ENCODE measurements at regions not wholly inside any gene's neighbourhood (a gene's known extent, or its start where the extent isn't known, plus 50 kb on each side); places are given as distances from the start of the nearest gene placed in this dataset.
"Not testable (repeated sequence)": the region's sequence is repeated elsewhere in the genome, so short reads cannot be mapped to it uniquely, and the experiment has no call there.

DNA sequence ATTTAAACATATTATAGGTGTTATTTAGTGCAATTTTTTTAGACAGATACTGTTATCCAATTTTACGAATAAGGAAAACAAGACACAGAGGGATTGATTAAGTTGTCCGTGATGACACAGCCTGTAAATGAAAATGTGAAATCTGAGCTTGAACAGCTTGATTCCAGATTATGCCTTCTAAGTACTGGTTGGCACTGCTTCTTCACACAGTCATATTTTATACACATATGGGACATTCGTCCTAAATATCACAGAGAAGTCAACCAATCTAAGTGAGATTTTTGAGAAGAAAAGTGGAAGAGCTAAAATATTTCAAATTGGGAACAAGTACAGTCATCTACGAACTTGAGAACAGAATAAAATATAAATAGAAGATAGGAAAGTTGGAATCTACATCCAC is 756.3 kb downstream of the BCKDHB start:
- DNase-seq: no peak

DNA sequence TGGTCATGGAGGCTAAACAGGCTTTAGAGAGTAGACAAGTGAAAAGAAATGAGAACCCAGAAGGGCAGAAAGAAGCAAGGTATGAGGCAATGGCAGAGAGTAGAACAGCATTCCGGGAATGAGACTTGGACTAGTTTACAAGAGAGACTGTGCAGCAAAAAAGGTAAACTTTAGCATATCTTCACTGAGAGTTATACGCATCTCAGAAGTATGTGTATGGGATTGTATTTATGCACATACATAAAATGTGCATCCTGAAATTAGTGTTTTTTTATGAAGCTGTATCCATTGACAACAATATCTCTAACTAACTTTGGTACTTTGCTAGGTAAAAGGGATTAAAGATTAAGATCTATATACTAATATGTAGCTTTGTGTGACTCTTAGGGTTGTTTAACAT is 753.6 kb downstream of the BCKDHB start:
- no peak for DNase-seq

DNA sequence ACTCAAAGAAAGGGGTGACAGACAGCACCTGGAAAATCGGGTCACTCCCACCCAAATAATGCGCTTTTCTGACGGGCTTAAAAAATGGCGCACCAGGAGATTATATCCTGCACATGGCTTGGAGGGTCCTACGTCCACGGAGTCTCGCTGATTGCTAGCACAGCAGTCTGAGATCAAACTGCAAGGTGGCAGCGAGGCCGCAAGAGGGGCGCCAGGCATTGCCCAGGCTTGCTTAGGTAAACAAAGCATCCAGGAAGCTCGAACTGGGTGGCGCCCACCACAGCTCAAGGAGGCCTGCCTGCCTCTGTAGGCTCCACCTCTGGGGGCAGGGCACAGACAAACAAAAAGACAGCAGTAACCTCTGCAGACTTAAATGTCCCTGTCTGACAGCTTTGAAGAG is 741.5 kb downstream of the BCKDHB start:
- DNase-seq: peak; percentile 7

DNA sequence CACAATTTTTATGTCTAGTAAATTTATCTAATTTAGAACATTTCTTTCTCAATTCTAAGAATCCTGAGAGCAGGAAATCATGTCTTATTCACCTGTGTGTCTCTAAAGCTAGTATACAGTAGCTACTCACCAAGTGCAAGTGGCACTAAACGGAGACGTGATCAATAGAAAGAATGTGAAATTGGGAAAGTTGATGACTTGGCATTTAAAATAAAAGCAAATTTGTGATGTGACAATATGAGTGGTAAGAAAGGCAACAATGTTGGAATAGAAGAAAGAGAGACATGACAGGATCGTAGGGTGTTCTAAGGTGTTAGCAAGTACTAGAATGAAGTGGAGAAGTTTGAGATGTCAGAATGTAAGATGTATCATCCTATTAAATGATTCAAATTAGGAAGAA is 725.9 kb downstream of the BCKDHB start:
- DNase-seq: no peak

DNA sequence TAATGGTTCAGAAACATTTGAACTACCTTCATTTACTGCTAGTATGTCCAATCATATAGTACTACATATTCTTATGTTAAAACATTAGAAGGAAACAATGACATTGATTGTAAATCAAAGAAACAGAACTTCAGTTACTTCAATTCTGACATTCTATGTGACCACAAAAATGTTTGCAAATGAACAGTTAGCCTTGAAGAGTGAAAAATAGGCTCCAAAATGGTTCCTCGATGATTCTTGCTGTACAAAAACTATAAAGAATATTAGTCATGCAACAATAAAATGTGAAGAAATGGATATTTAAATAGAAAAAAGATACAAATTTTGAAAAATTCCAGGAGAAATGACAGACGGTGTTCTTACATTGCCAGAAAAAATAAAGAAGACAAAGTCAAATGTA is 686.9 kb downstream of the BCKDHB start:
- DNase-seq: no peak

DNA sequence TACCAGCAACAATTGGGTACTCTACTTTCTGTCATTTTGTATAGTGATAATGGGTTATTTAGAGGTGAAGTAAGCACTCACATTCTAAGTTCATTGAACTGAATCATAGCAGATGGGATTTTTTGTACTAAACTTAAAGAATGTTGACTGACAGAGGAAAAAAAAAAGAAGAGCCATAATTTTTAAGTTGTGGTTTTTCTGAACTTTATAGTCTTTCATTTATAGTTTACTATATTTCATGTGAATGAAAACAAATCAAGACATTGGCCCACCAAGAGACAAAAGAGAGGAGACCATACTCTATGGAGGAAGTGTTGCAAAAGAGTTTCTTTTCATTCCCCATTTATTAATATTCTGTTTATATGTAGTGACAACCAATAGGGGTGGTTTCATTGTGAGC is 685.7 kb downstream of the BCKDHB start:
- DNase-seq: no peak

DNA sequence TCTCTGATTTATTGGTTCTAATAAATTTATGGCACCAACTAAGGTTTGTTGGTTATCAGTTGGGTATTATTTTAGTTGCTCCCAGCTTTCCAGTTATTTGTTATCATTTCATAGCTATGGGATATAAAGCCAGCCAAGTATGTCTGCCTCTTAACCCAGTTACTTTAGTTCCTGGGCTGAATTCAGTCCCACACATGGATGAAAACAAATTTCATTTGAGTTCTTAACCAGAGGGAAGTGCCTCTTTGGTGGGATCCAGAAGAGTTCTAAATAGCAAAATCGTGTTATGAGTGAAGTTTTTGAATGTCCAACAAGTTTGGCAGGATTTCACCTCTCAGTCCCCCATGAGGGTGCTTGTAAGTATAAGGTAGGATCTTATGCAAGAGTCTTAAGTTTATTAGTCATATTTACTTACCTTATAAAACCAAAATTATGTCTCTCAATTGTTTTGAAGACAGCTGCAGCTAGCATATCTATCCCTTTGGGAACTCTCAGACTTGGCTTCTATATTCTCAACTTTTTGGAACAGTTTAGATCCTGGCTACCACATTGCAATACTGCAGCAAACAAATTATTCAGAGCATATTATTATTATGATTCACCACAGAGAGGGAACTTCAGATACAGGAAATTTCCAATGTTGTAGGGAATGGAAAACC is 683.6 kb downstream of the BCKDHB start:
- DNase-seq: no peak

DNA sequence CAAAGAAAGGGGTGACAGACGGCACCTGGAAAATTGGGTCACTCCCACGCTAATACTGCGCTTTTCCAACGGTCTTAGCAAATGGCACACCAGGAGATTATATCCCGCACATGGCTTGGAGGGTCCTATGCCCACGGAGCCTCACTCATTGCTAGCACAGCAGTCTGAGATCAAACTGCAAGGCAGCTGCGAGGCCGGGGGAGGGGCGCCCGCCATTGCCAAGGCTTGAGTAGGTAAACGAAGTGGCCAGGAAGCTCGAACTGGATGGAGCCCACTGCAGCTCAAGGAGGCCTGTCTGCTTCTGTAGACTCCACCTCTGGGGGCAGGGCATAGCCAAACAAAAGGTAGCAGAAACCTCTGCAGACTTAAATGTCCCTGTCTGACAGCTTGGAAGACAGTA is 676.8 kb downstream of the BCKDHB start:
- DNase-seq: not testable (repeated sequence)

DNA sequence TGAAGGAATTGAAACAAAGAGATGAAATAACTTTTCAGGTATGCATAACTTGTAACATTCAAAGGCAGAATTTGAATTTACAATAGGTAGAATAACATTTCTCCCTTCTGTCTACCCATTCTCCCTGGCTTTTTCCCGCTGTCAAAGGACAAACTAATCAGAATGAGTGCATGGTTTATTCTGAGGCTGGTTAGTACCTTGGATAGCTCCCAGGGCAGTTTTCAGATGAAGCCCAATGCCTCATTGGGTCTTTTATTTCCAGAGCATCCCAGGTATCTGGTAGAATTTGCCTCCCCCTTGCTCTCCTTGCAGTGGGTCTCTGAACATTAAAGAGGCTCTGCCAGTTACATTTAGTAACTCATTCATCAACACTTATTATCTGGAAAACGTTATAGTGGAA is 665.5 kb downstream of the BCKDHB start:
- DNase-seq: no peak

DNA sequence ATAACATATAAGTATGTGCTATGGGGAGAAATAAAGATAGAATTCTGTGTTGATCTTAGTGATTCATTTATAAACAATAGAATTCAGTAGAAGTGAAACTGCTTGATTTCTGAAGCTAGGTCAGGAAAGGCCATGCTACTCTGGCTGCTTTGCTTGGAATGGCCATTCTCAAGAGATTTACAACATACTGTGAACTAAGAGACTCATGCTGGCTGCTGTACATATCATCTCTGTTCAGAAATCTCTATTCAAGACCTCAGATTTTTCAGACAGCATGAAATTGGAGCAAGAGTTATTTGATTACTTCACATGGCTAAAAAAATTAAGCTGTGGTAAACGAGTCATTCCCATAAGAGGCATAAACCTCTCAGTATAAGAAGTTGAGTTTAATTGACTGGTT is 662.6 kb downstream of the BCKDHB start:
- DNase-seq: no peak

DNA sequence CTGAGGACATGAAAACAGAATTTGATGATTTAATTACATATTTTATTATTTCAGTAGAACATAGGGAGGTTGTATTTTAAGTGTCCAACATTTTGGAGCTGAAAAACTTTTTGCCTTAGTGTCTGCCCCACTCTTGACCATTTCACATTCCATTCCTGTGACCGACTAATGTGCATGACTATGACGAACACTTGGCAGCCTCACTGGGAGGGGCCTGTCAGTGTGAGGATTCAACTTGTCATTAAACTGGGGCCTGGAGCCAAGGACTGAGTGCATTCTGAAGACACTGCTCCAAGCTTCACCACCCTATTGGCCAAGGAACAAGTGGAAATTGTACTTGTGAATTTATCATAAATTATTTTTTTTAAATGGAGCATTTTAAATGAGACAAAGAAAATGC is 661.3 kb downstream of the BCKDHB start:
- no peak for DNase-seq

DNA sequence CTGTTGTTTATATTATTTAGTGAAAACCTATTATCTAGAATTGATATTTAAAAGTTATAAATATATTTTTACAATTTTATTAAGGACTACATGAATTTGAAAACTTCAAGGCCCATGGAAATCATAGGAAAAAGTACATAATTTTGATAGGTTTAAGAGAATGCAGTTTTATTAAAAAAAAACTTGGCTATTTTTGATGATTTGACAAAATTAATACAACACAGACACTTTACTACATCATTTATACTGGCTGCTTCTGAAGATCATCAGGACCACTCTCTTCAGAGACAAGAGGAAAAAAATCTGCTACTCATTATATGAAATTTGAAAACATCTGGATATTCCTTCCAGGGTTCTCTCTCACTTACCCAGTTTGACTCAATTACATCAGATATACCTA is 637.7 kb downstream of the BCKDHB start:
- DNase-seq: no peak

DNA sequence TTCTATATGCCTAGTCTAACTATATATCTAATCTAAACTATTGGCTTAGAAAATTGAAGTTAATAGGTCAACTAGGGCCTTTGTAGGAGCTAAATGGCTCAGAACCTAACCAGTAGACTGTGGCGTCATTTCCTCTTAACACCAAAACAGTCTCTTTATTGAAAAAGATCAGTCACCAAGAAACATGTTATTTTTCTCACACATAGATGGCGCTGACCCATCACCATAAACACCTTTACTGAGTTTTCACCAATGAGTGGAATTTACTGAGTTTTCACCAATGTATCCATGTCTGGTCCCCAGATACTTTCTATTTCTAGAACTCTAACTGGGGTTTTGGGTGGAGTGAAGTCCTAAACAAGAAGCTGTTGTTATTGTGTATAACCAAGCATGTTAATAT is 636.0 kb downstream of the BCKDHB start:
- DNase-seq: peak; percentile 78

DNA sequence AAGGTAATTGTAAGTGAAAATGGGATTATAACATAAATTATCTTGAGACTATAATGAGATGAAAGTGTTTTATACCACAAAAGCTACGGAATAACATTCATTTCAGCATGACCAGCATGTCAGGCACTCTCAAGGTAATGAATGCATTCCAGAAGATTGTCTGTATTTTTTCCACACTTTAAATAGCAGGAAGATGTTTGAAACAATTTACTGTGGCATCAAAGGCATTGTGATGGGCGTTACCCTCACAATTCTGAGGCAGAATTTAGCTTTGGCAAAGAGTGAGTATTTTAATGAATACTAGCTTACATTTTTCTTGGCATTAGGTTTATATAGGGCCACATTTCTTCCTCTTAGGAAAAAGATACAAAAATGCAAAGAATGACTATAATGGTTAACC is 627.2 kb downstream of the BCKDHB start:
- DNase-seq: peak; percentile 14

DNA sequence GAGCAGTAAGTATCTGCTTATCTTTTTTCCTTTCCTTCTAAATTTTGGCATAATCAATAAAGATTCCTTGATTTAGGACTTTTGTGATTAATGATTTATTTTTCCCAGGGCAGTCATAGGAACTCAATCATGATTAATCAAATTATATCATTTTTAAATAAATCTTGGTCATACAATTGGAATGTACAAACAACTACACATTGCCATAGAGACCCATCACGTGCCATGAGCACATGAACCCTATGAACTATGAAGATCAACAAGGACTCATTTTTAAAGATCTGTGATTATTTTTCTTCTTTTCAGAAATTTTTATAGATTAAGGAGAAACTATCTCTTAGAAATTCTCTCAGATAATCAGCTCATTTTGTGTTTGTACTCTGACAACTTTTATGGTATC is 622.4 kb downstream of the BCKDHB start:
- DNase-seq: no peak

DNA sequence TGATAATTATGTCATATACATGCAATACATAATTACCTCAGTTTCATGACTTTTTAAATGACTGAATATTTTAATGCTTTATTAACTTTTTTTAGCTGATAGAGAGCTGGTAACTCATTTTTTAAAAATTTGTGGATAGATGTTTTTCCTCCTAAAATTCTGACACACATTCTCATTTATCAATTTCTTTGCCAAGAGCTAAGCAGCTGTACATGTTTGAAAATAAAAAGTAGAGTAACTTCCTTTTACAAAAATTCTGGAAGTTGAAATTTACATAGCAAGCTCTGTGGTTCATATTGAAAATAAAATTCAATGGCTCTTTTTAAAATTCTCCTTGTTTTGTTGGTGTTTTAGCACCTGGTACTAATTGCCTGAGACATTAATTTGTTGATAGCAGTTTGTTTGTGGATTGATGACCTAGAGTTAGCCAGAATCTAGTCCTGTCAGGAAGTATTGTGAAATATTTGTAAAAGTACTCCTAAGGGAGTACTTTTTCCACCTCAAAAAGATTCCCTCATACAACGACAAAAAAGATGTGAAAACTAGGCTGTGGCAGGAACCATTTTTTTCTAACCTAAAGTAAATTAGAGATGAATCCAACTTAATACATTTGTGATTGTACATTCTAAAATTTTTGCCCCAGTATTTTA is 621.8 kb downstream of the BCKDHB start:
- no peak for DNase-seq

DNA sequence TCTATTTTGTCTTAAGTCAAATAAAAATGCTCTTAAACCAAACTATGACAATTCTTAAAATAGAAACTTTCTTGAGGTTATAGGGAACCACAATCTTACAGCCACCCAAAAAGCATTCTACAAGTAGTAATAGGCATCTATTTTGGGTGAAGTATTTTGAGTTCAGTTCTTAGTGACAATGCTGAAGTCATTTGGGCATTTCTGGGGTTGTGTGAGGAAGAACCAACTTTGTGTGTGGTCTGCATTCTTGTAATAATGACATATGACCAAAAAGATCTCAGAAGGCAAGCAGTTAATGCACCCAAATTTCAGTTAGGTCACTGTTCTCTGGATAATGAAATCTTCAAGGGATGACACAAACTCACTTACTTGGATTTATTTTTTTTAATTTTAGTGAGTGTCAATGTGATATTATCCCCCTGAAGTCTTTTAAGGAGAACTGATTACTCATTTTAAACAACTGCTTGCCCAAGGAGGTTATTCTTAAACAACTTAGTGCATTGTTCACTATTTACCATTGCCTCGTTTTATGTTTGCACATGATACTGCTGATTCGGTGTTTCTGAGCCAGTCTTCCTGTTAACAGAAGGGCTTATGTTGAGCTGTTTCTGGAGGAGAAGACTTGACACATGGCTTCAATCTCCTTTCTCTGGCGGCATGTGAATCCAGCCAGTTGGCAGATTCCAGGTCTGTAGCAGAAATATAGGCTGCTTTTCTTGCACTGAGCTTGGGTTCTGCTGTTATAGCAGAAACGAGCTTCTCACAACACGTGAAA is 618.9 kb downstream of the BCKDHB start:
- no peak for DNase-seq

DNA sequence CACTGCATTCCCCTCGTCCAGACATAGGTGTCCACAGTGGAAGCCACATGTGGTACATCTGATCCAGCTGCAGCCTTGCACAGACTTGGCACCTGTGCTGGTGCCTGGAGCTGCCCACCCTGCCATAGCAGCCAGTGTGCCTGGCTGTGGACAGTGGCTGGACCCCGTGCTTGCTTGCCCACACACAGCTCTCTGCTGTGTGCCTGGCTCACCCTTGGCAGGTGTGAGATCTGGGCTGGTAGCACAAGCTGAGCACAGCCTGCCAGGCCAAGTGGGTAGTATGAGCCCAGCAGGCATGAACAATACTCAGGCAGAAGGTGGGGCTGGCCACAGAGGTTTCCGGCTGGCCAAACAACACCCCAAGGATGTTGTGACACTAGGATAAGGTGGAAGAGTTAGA is 614.4 kb downstream of the BCKDHB start:
- DNase-seq: no peak

DNA sequence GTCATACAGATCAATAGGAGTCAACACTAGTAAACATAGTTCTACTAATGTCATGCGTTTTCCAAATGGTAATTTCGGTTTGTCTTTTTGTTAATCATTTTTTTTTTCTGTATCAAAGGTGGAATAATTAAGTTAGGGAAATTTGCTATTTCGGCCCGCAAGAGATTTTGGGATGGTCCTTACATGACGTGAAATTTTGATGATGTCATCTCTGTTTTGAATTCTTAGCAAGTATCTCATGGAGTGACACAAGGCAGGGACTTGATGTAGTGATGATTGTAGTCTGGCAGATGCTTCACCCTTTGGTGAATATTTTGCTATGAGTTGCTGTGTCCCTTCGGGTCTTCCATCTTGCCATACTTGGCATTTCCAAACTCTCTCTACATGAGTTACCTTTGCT is 608.0 kb downstream of the BCKDHB start:
- DNase-seq: no peak

DNA sequence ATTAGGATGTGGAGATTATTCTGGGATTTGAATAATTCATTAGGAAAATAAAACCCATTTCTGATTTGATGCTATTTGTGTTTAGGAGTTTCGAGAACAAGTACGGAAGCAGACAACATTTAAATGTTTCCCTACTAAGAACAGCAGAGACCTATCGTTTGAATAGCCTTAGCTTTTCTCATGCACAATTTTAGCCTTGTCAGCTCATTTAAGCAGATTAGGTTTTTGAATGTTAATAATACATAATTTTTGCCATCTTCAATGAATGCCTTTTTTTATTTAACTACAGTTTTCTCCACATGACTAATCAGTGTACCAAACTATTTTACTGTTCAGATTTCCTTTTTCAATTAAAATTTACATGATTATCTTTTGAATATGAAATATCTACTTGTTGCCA is 592.0 kb downstream of the BCKDHB start:
- no peak for DNase-seq

DNA sequence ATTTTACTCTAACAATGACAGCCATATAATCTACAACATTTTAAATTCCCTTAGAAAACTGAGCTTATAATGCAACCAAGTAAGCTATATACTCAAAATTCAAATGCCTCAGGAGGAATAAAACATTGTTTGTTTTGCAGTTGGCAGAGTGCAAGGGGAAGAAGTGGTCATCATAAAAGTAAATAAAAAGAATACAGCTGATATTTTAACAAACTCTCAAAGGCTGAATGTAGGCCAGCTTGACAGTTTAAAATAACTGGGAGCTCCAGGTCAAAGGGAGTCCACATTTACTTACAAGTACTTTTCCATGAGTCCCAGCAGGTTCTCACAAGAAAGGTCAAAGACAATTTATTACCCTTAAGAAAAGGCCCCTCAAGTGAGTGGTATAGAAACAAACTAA is 589.8 kb downstream of the BCKDHB start:
- DNase-seq: no peak

DNA sequence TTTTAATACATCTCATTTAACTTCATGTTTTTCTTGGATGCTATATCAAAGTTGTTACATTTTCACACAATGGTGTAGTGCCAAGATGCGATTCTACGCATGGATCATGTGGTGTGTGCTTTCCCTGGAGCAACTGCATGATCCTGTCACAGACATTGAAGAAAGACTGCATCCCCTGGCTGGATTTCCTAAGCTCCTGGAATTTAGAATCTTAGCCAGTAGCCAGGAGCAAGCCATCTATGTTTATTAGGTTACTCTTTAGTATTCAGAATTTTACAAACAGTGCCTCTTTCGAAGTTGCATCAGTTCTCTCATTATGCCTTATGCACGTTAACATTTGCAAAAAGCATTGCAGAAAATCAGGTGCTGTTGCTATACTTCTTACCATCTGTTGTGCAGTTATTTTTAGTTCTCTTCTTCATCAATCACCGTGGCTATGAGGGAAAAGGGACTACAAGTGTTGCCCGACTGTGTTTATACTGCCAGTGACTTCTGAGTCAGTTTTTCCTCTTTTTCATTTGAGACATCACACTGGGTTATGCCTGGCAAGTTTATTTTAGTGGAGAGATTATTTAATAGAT is 584.2 kb downstream of the BCKDHB start:
- DNase-seq: peak; percentile 25

DNA sequence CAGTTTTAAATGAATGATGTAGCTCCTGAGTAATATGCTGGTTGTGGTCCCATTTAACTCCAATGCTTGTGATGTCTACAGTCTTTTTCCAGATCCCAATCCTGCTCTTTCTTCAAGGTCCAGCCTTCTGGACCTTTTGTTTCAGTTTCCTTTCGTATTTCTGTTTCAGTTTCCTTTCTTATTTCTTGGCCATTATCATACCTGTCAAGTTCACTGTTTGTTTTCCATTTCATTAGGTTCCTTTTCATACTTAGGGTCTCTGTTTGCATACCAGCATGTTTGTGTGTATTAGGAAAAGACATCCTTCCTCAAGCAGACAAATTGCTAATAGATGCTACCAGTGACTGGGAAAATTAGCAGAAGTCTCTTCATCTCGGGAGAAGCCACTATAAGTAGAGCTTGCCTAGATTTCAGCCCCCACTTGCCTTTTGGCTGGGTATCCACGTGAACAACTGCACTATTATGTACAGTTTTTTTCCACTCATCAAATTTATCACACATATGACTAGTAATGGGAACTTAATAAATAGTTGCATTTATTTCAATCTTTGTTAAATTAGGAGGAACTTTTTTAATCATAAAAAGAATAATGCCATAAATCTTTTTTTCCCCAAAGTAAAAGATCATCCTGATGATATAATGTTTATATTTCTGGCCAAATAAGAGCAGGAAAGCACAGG is 583.4 kb downstream of the BCKDHB start:
- DNase-seq: peak; percentile 45
